ENCODE measurements at regions not wholly inside any gene's neighbourhood (a gene's known extent, or its start where the extent isn't known, plus 50 kb on each side); places are given as distances from the start of the nearest gene placed in this dataset.
A peak's percentile ranks its signal among the peaks of the same experiment; 100 is the strongest.
"Not testable (repeated sequence)": the region's sequence is repeated elsewhere in the genome, so short reads cannot be mapped to it uniquely, and the experiment has no call there.

GRCh38 chr7:13201628-13202027 lies 514.2 kb downstream of the ARL4A start:
- DNase-seq (ENCODE audit: low spot score) = no peak

- DNase-seq (ENCODE audit: low spot score) = no peak
These were observed 530.3 kb downstream of the ARL4A start for GRCh38 chr7:13217768-13218167.

GRCh38 chr7:13225068-13225467 lies 537.6 kb downstream of the ARL4A start:
- no peak for DNase-seq (ENCODE audit: low spot score)

- DNase-seq (ENCODE audit: low spot score) = no peak
These were observed 539.0 kb downstream of the ARL4A start for GRCh38 chr7:13226385-13226784.

- DNase-seq (ENCODE audit: low spot score) = no peak
These were observed 543.8 kb downstream of the ARL4A start for GRCh38 chr7:13231216-13231615.

- DNase-seq (ENCODE audit: low spot score) = no peak
These were observed 548.0 kb downstream of the ARL4A start for GRCh38 chr7:13235436-13235835.

- DNase-seq (ENCODE audit: low spot score) = no peak
These were observed 548.6 kb downstream of the ARL4A start for GRCh38 chr7:13236026-13236425.

GRCh38 chr7:13240349-13240748 lies 552.9 kb downstream of the ARL4A start:
- peak; percentile 19 for DNase-seq (ENCODE audit: low spot score)

GRCh38 chr7:13241416-13241815 lies 554.0 kb downstream of the ARL4A start:
- DNase-seq (ENCODE audit: low spot score) = no peak

GRCh38 chr7:13257661-13258060 lies 570.2 kb downstream of the ARL4A start:
- DNase-seq (ENCODE audit: low spot score) = no peak

GRCh38 chr7:13258386-13258785 lies 571.0 kb downstream of the ARL4A start:
- DNase-seq (ENCODE audit: low spot score) = no peak

- DNase-seq (ENCODE audit: low spot score) = no peak
These were observed 572.5 kb downstream of the ARL4A start for GRCh38 chr7:13259930-13260329.

- peak; percentile 45 for DNase-seq (ENCODE audit: low spot score)
These were observed 575.6 kb downstream of the ARL4A start for GRCh38 chr7:13262929-13263530.

- no peak for DNase-seq (ENCODE audit: low spot score)
These were observed 577.8 kb downstream of the ARL4A start for GRCh38 chr7:13265271-13265670.

GRCh38 chr7:13274205-13274604 lies 586.8 kb downstream of the ARL4A start:
- DNase-seq (ENCODE audit: low spot score) = not testable (repeated sequence)

GRCh38 chr7:13276977-13277376 lies 589.5 kb downstream of the ARL4A start:
- DNase-seq (ENCODE audit: low spot score) = peak; percentile 7

GRCh38 chr7:13278020-13278419 lies 590.6 kb downstream of the ARL4A start:
- no peak for DNase-seq (ENCODE audit: low spot score)

GRCh38 chr7:13279854-13280435 lies 592.5 kb downstream of the ARL4A start:
- peak; percentile 58 for DNase-seq (ENCODE audit: low spot score)

- peak; percentile 37 for DNase-seq (ENCODE audit: low spot score)
These were observed 595.0 kb downstream of the ARL4A start for GRCh38 chr7:13282377-13282980.

- DNase-seq (ENCODE audit: low spot score) = no peak
These were observed 599.5 kb downstream of the ARL4A start for GRCh38 chr7:13286916-13287315.

- DNase-seq (ENCODE audit: low spot score) = no peak
These were observed 601.1 kb downstream of the ARL4A start for GRCh38 chr7:13288516-13288915.

- DNase-seq (ENCODE audit: low spot score) = peak; percentile 20
These were observed 603.5 kb downstream of the ARL4A start for GRCh38 chr7:13290975-13291374.

- DNase-seq (ENCODE audit: low spot score) = no peak
These were observed 606.0 kb downstream of the ARL4A start for GRCh38 chr7:13293264-13294002.
